NCI-H2107 treated with DMSO at 0.1 percent for 48 hours (cell line): ENCODE measurements at regions not wholly inside any gene's neighbourhood (a gene's known extent, or its start where the extent isn't known, plus 50 kb on each side); places are given as distances from the start of the nearest gene placed in this dataset.

ENCODE experiments used
- DNase-seq: peaks from one replicate; lab custom pipeline; 2025; ENCODE audit not compliant: unreplicated experiment; lab: John Stamatoyannopoulos, UW

- DNase-seq: no peak
Measured at GRCh38 chr10:88059190-88059589, 195.8 kb downstream of the PTEN start.

- no peak for DNase-seq
Measured at GRCh38 chr10:88060762-88061161, 197.3 kb downstream of the PTEN start.

- no peak for DNase-seq
Measured at GRCh38 chr10:88062385-88062784, 199.0 kb downstream of the PTEN start.

GRCh38 chr10:88062798-88063472 lies 199.5 kb downstream of the PTEN start:
- DNase-seq: no peak

- DNase-seq: no peak
Measured at GRCh38 chr10:88063861-88064557, 200.6 kb downstream of the PTEN start.

- no peak for DNase-seq
Measured at GRCh38 chr10:88064608-88065382, 201.4 kb downstream of the PTEN start.

GRCh38 chr10:88065383-88066049 lies 202.1 kb downstream of the PTEN start:
- no peak for DNase-seq

- no peak for DNase-seq
Measured at GRCh38 chr10:88066319-88066718, 202.9 kb downstream of the PTEN start.

GRCh38 chr10:88066876-88067275 lies 203.5 kb downstream of the PTEN start:
- DNase-seq: no peak

- no peak for DNase-seq
Measured at GRCh38 chr10:88067737-88068136, 204.3 kb downstream of the PTEN start.

- DNase-seq: no peak
Measured at GRCh38 chr10:88069338-88069737, 205.9 kb downstream of the PTEN start.

- DNase-seq: no peak
Measured at GRCh38 chr10:88070080-88070880, 206.9 kb downstream of the PTEN start.

- no peak for DNase-seq
Measured at GRCh38 chr10:88071879-88072278, 208.5 kb downstream of the PTEN start.

GRCh38 chr10:88073682-88074081 lies 210.3 kb downstream of the PTEN start:
- DNase-seq: no peak

GRCh38 chr10:88074971-88075370 lies 211.5 kb downstream of the PTEN start:
- no peak for DNase-seq

GRCh38 chr10:88076027-88076880 lies 212.8 kb downstream of the PTEN start:
- DNase-seq: no peak

GRCh38 chr10:88077977-88078376 lies 214.6 kb downstream of the PTEN start:
- no peak for DNase-seq

GRCh38 chr10:88080213-88080612 lies 216.8 kb downstream of the PTEN start:
- no peak for DNase-seq

- no peak for DNase-seq
Measured at GRCh38 chr10:88081457-88082054, 218.1 kb downstream of the PTEN start.
